Transverse colon (tissue), 3 donors: ENCODE measurements at regions not wholly inside any gene's neighbourhood (a gene's known extent, or its start where the extent isn't known, plus 50 kb on each side); places are given as distances from the start of the nearest gene placed in this dataset.

Source experiments
- POLR2A ChIP-seq: fragments of 450-650 bp; IDR thresholded peaks from one replicate; pipeline ENCODE4 v1.6.1; 2016; ENCODE audit warnings: antibody characterized with exemption, mild to moderate bottlenecking, moderate library complexity
- TF ChIP-seq, protein P1 (sequence below), 5 experiments: fragments of 200-600 bp in 3 of 5; fragments of 450-650 bp in 2 of 5; sonication (generic) in 3 of 5; IDR thresholded peaks; 1 replicate in 2 of 5; 2 replicates in 3 of 5; pipeline ENCODE4 v1.5.1; 2016 to 2017; ENCODE audit warnings: antibody characterized with exemption in 5 of 5, inconsistent platforms in 3 of 5, mild to moderate bottlenecking in 2 of 5, moderate library complexity in 1 of 5

DNA sequence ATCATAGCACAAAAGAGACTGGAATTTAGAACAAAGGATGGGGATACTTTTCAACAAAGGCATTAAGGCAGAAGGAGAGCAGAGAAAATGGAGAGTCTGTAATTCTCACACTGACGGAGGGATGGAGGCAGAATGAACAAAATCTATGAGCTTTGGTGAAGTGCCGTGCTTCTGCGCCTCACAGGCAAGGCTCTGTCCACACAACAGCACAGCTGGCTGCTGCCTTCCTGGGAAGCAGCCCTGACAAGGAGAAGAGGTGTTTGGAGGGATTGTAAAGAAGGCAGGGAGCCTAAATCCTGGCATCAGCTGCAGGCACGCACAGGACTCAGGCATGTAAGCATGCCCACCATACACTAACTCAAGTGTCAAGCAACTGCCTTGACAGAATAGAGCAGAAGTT is 485.2 kb upstream of the KIF2A start:
- no peak for TF ChIP-seq POLR2A
- TF ChIP-seq, protein P1, sequence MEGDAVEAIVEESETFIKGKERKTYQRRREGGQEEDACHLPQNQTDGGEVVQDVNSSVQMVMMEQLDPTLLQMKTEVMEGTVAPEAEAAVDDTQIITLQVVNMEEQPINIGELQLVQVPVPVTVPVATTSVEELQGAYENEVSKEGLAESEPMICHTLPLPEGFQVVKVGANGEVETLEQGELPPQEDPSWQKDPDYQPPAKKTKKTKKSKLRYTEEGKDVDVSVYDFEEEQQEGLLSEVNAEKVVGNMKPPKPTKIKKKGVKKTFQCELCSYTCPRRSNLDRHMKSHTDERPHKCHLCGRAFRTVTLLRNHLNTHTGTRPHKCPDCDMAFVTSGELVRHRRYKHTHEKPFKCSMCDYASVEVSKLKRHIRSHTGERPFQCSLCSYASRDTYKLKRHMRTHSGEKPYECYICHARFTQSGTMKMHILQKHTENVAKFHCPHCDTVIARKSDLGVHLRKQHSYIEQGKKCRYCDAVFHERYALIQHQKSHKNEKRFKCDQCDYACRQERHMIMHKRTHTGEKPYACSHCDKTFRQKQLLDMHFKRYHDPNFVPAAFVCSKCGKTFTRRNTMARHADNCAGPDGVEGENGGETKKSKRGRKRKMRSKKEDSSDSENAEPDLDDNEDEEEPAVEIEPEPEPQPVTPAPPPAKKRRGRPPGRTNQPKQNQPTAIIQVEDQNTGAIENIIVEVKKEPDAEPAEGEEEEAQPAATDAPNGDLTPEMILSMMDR (IDR thresholded peaks at IDR 0.05): no peak
